ENCODE measurements at regions not wholly inside any gene's neighbourhood (a gene's known extent, or its start where the extent isn't known, plus 50 kb on each side); places are given as distances from the start of the nearest gene placed in this dataset.
A peak's percentile ranks its signal among the peaks of the same experiment; 100 is the strongest.
"Not testable (repeated sequence)": the region's sequence is repeated elsewhere in the genome, so short reads cannot be mapped to it uniquely, and the experiment has no call there.

GRCh38 chr3:125645616-125646015 is 50.3 kb upstream of the OSBPL11 start:
- no peak for DNase-seq

DNA sequence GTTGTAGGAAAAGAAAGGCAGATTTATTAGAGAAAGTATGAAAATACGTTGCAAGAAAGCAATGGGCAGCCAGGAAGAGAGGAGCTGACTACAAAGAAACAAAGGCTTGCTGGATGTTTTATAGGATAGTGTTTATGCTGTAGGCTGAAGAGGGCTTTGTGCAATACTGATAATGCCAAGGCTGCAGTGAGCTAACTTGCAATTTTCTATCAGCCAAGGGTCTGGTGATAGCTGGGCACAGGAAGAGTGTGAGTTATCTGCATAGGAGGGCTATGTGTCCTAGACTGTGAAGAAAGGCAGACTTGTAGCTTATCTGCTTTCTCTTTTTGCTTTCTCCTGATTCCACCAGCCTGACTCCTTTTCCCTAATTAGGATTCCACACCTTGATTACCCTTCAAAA is 51.3 kb upstream of the OSBPL11 start:
- DNase-seq, result no peak

DNA sequence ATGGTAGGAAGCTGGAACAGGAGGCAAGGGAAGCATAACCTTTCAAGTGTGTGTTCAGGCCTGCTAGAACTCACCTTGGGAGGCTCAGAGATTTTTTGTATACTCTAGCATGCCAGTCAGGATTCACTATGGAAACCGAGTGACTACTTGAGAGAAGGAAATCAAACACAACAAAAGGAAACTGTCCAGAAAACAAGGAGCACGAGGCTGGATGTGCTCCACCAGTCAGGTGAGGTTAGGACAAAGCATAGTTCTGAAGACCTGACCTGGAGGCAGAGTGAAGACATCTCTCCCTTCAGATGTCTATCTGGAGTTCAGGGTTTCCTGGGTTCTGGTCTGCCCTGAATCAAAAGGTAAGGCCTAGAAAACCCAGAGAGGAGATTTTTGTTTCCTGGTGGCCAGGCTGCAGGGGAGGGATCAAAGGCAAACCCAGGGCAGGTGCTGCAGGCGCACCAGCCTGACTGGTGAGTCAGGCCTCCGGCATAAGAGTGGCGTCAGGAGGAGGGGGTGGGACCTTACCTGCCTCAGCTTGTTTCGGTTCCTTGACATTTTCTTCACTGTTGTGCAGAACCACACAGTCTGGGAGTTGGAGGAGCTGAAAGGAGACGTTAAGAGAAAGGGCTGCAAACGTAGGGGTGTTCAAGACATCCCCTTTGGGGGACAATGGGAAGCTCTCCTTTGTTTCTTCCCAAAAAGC is 52.2 kb upstream of the OSBPL11 start:
- no peak for DNase-seq

DNA sequence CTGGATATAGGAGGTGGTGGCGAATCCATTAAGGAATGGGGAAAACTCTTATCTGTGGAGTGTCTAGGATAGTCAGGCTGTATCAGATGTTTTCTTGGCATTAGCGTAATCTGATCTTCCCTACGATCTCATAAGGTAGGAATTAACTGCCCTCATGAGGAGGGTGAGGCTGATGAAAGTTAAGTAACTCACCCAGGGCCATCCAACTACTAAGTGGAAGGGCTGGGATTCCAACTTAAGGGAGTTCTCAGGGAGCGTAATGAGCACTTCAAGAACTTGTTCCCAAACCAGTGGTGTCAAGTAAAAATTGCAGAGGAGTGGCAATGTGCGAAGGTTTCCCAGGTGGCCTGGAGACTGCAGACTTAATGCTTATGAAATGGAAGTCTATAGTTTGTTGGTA is 55.9 kb upstream of the OSBPL11 start:
- no peak for DNase-seq

GRCh38 chr3:125652349-125652748 is 57.1 kb upstream of the OSBPL11 start:
- no peak for DNase-seq

DNA sequence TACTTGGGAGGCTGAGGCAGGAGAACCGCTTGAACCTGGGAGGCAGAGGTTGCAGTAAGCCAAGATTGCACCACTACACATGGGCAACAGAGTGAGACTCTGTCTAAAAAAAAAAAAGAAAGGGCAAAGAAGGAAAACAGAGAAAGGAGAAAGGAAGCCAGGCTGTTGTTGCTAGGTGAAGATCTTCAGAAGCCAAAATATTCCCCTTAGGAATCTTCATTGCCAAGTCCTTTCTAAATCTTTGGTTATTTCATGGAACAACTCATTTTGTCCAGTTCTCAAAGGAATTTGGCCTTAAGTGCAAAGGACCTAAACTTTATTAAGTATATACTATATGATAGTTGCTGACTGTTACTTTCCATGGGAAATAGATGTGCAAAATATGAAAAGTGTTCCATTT is 59.2 kb upstream of the OSBPL11 start:
- no peak for DNase-seq

GRCh38 chr3:125662675-125663074 is 67.4 kb upstream of the OSBPL11 start:
- DNase-seq, result no peak

- no peak for DNase-seq
These were observed 75.1 kb upstream of the OSBPL11 start for GRCh38 chr3:125670352-125670751.

- peak; percentile 10 for DNase-seq
These were observed 75.6 kb upstream of the OSBPL11 start for GRCh38 chr3:125670945-125671344.

- no peak for DNase-seq
These were observed 76.4 kb upstream of the OSBPL11 start for GRCh38 chr3:125671461-125672243.

DNA sequence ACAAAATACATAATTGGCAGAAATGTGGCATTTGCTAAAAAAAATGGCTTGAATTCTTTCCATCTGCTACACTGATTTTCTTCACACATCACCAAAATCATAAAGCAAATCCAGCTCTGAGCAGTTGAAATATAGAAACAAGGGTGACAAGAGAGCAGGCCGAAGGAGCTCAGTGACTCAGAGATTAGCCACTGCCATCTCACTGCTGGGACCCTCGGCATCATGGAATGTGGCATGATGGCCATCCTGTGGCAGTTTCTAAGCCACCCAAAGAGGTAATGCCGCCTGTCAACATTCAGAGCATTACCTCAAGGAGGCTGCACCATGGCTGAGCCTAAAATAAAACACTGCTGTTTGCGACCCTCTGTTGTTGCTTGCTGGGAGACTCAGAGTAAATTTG is 80.5 kb upstream of the OSBPL11 start:
- DNase-seq, result no peak

GRCh38 chr3:125679258-125679657 is 84.0 kb upstream of the OSBPL11 start:
- DNase-seq, result no peak

DNA sequence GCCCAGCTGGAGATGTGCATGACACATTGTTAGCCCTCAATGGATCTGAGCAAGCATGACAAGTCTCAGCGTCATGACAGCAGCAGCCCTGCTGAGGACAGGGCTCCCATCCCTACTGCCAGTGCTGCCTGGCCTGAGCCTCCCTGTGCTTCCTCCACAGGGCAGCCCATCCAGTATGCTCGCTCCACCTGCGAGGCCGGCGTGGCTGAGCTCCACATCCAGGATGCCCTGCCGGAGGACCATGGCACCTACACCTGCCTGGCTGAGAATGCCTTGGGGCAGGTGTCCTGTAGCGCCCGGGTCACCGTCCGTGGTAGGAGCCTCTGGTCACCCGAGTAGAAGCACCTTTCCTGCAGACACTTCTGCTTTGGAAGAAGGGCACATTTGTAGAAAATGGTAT is 85.8 kb upstream of the OSBPL11 start:
- no peak for DNase-seq

DNA sequence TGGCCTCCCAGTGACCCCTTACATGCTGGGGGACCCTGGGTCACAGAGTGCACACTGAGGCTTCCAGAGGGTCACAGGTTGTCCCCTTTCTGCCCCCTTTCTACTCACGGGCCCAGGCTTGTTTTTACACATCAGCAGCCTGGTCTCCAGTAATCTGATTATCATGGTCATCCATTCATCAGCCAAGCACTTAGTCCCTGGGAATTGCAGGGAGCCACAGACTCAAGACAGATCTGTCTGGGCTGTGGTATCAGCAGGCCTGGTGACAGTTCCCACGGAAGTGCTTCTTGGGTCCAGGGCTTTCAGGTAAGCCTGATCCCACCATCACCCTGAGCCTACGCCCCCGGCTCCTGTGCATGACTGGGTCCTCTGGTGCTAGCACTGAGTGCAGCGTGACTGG is 86.6 kb upstream of the OSBPL11 start:
- DNase-seq, result not testable (repeated sequence)

DNA sequence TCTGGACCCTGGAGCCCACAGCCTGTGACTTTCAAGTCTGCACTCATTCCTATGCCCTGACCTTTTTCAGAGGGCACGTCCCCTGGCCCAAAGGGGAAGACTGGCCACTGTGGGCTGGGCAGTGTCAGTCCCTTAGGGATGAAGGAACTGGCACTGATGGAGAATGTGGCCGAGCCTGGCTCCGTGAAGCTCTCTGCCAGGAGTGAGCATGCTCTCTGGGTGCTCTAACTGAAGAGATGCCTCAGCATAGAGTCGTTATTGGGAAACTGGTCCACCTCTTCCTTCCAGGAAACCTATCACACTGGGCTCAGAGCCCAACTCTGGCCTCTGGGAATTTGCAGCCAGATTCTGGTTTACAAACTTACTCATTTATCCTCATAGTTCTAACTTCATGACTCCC is 87.3 kb upstream of the OSBPL11 start:
- DNase-seq, result not testable (repeated sequence)

GRCh38 chr3:125683067-125683829 is 88.0 kb upstream of the OSBPL11 start:
- no peak for DNase-seq

GRCh38 chr3:125684199-125684598 is 88.9 kb upstream of the OSBPL11 start:
- no peak for DNase-seq

DNA sequence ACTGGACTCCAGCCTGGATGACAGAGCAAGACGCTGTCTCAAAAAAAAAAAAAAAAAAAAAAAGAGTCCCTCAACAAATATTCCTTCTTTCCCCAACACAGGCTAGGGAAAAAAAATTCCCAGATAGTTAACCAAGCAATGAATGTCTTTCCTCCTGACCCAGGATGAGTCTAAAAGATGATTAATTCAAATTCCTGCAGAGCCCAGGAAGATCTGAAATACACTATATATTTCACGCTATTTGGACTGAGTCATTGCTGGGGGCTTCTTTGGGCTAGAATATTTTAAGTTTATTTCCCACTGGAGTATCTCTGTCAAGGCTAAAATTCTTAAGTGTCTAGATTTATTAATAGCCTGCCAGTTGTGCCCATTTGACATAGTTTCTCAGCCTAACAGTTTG is 90.4 kb upstream of the OSBPL11 start:
- DNase-seq, result not testable (repeated sequence)

GRCh38 chr3:125692361-125692760 is 97.1 kb upstream of the OSBPL11 start:
- no peak for DNase-seq

GRCh38 chr3:125693887-125694286 is 98.6 kb upstream of the OSBPL11 start:
- no peak for DNase-seq

- DNase-seq, result no peak
These were observed 99.5 kb upstream of the OSBPL11 start for GRCh38 chr3:125694761-125695294.

DNA sequence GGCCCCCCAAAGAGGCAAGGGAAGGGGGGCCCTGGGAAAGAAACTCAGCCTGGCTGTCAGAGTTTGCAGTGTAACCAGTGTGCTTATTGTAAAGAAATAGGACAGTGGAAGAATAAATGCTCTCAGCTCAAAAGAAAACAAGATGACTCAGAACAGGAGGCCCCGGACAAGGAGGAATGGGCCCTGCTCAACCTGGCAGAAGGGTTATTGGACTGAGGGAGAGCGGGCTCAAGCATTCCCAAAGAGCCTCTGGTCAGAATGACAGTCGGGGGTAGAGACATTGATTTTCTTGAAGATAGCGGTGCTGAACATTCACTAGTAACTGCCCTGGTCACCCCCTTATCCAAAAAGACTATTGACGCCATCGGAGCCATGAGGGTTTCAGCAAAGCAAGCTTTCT is 100.4 kb upstream of the OSBPL11 start:
- no peak for DNase-seq

DNA sequence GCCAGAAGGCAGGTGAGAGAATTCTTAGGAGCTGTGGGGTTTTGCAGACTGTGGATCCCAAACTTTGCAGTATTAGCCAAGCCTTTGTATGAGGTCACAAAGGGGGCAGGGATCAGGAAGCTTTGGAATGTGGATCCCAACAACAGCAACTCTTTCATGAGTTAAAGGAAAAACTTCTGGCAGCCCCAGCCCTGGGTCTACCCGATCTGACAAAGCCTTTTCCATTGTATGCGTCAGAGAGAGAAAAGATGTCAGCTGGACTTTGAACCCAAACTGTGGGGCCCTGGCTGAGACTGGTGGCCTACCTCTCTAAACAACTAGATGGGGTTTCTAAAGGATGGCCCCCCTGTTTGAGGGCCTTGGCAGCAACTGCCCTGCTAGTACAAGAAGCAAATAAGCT is 101.8 kb upstream of the OSBPL11 start:
- DNase-seq, result not testable (repeated sequence)
